GM12874 (cell line): ENCODE measurements at regions not wholly inside any gene's neighbourhood (a gene's known extent, or its start where the extent isn't known, plus 50 kb on each side); places are given as distances from the start of the nearest gene placed in this dataset.

Experiments
- CTCF ChIP-seq: IDR thresholded peaks from 2 replicates; pipeline ENCODE4 v1.5.1; 2011; ENCODE audit warnings: low read depth, mild to moderate bottlenecking, control low read depth, low read length, moderate library complexity; ENCODE audit not compliant: insufficient read depth

- TF ChIP-seq CTCF, result no peak
These were observed 396.0 kb upstream of the ATP5MC3 start for GRCh38 chr2:175577368-175577970.

- no peak for TF ChIP-seq CTCF
These were observed 395.4 kb upstream of the ATP5MC3 start for GRCh38 chr2:175576875-175577274.

GRCh38 chr2:175576270-175576669 lies 394.8 kb upstream of the ATP5MC3 start:
- TF ChIP-seq CTCF, result no peak

GRCh38 chr2:175575346-175576258 lies 394.1 kb upstream of the ATP5MC3 start:
- no peak for TF ChIP-seq CTCF

- TF ChIP-seq CTCF, result no peak
These were observed 392.6 kb upstream of the ATP5MC3 start for GRCh38 chr2:175574069-175574468.

GRCh38 chr2:175571078-175571653 lies 389.7 kb upstream of the ATP5MC3 start:
- no peak for TF ChIP-seq CTCF

GRCh38 chr2:175568109-175568730 lies 386.7 kb upstream of the ATP5MC3 start:
- no peak for TF ChIP-seq CTCF
